ENCODE measurements at regions not wholly inside any gene's neighbourhood (a gene's known extent, or its start where the extent isn't known, plus 50 kb on each side); places are given as distances from the start of the nearest gene placed in this dataset.

GRCh38 chr4:125928652-125929051 lies 613.9 kb downstream of the FAT4 start:
- TF ChIP-seq, protein P1, sequence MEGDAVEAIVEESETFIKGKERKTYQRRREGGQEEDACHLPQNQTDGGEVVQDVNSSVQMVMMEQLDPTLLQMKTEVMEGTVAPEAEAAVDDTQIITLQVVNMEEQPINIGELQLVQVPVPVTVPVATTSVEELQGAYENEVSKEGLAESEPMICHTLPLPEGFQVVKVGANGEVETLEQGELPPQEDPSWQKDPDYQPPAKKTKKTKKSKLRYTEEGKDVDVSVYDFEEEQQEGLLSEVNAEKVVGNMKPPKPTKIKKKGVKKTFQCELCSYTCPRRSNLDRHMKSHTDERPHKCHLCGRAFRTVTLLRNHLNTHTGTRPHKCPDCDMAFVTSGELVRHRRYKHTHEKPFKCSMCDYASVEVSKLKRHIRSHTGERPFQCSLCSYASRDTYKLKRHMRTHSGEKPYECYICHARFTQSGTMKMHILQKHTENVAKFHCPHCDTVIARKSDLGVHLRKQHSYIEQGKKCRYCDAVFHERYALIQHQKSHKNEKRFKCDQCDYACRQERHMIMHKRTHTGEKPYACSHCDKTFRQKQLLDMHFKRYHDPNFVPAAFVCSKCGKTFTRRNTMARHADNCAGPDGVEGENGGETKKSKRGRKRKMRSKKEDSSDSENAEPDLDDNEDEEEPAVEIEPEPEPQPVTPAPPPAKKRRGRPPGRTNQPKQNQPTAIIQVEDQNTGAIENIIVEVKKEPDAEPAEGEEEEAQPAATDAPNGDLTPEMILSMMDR (IDR thresholded peaks at IDR 0.05 in 8 of 11, conservative IDR thresholded peaks at IDR 0.05 in 3 of 11): no peak
- no peak for TF ChIP-seq POLR2AphosphoS5 (IDR thresholded peaks at IDR 0.05)

All from spleen (tissue), 7 donors.